GM12875 (cell line): ENCODE measurements at regions not wholly inside any gene's neighbourhood (a gene's known extent, or its start where the extent isn't known, plus 50 kb on each side); places are given as distances from the start of the nearest gene placed in this dataset.

Experiments used
- H3K4me3 ChIP-seq: one replicate; pipeline ENCODE4 v1.5.1; 2011; ENCODE audit warnings: low read depth, low read length, control low read depth
- CTCF ChIP-seq: IDR thresholded peaks from 2 replicates; pipeline ENCODE4 v1.5.1; 2011; ENCODE audit warnings: low read depth, mild to moderate bottlenecking, control low read depth, inconsistent platforms, low read length, moderate library complexity, borderline replicate concordance; ENCODE audit not compliant: insufficient read depth

DNA sequence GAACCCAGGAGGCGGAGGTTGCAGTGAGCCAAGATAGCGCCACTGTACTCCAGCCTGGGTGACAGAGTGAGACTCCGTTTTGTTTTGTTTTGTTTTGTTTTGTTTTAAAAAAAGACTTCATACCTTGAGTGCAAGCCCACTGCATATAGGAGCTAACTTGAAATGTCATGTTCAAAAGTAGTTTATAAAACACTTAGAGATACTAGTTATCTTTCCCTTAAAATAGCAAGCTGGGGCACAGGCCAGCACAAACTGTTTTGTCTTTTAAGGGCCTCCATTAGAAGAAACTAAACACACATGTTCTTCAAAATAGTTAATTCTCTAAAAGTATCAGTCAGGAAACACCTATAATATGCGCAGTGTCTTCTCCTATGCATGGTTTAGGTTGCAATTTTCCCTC lies 505.1 kb upstream of the TMPRSS15 start:
- TF ChIP-seq CTCF: no peak
- no peak overlapping the region for H3K4me3 ChIP-seq

DNA sequence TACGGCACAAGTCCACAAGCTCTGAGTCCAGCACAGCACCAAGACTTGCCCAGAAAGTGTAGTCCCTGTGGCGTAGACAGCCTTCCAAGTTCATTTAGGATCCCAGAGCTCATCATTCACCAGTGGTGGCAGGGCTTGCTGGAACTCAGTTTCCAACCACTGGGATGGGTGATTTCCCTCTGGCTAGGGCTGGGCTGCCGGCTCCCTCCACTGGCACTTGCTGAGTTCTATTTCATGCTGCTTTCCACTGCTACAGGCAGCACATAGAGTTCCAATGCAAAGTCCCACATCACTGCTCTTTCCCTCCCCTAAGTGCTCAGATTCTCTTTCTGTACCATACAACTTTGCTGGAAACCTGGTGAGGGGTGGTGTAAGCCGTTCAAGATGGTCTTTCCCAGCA lies 510.3 kb upstream of the TMPRSS15 start:
- H3K4me3 ChIP-seq: no peak overlapping the region
- TF ChIP-seq CTCF: no peak

- TF ChIP-seq CTCF: no peak
- H3K4me3 ChIP-seq: no peak overlapping the region
Measured at GRCh38 chr21:18914570-18914969, 511.0 kb upstream of the TMPRSS15 start.

GRCh38 chr21:18917622-18918021 lies 514.0 kb upstream of the TMPRSS15 start:
- H3K4me3 ChIP-seq: no peak overlapping the region
- no peak for TF ChIP-seq CTCF

DNA sequence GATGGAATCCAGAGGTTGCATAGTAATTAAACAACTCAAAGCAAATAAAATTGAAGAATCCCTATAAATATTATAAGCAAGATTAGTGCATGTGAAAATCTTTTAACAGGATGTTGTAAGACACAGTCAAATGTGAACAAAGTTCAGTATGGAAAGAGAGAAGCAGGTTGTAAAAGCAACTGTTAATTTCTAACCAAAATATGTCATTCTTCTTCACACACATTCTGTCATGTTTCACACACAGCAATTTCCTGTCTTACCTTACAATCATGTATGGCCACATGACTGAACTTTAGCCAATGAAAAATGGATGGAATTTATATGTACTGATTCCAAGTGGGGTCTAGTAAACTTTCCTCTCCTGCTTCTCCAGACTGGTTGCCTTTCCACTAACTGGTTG lies 527.7 kb upstream of the TMPRSS15 start:
- no peak overlapping the region for H3K4me3 ChIP-seq
- TF ChIP-seq CTCF: no peak

DNA sequence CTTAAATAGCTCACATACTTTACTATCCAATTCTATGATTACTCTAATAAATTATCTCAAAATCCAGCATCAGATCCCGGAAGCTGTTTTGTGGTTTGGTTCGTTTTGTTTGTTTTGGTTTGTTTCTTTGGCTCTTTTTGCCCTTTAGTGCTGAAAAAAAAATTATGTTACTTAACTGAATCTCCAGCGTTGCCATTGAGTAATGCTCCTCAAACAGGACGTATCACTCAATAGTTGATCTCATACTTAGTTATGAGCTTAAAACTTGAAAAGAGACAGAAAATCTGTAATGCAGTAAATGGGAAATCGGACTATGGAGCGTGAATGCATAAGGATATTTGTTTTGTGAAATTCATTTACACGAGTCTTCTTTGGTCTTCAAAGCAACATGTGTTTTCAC lies 533.8 kb upstream of the TMPRSS15 start:
- no peak for TF ChIP-seq CTCF

GRCh38 chr21:18940791-18941190 lies 537.2 kb upstream of the TMPRSS15 start:
- H3K4me3 ChIP-seq: no peak overlapping the region
- TF ChIP-seq CTCF: no peak

More for the DNA sequence above, 533.8 kb upstream of the TMPRSS15 start:
- no peak overlapping the region for H3K4me3 ChIP-seq
